GM23338 (cell line): ENCODE measurements at regions not wholly inside any gene's neighbourhood (a gene's known extent, or its start where the extent isn't known, plus 50 kb on each side); places are given as distances from the start of the nearest gene placed in this dataset.

Experiments
- ATAC-seq: fragments of 200-7000 bp; cut with Tn5 transposase; 3 replicates; pipeline ENCODE4 v1.9.1; 2020
- DNase-seq: peaks from one replicate; pipeline ENCODE4 v3.0.0-alpha.2; 2015; ENCODE audit warnings: low spot score
- H2AFZ ChIP-seq: fragments of 200-600 bp; sonication (generic); 2 replicates; pipeline ENCODE4 v1.8.0; 2016; ENCODE audit warnings: antibody characterized with exemption, mild to moderate bottlenecking, moderate library complexity
- H3F3A ChIP-seq: fragments of 200-600 bp; sonication (generic); replicated peaks from 2 replicates; pipeline ENCODE4 v1.8.0; 2017; ENCODE audit warnings: antibody characterized with exemption, mixed run types, low read depth
- H3K27ac ChIP-seq: fragments of 200-600 bp; sonication (generic); 2 replicates; pipeline ENCODE4 v1.6.1; 2016; ENCODE audit warnings: low read depth
- H3K27me3 ChIP-seq: fragments of 200-600 bp; sonication (generic); 2 replicates; pipeline ENCODE4 v1.8.0; 2016; ENCODE audit warnings: mild to moderate bottlenecking, mixed run types, moderate library complexity; ENCODE audit not compliant: insufficient read depth
- H3K36me3 ChIP-seq: fragments of 200-600 bp; sonication (generic); 2 replicates; pipeline ENCODE4 v1.8.0; 2016; ENCODE audit warnings: mild to moderate bottlenecking; ENCODE audit not compliant: insufficient read depth
- H3K4me1 ChIP-seq: fragments of 200-600 bp; sonication (generic); 2 replicates; pipeline ENCODE4 v1.8.0; 2016; ENCODE audit warnings: mild to moderate bottlenecking, moderate library complexity; ENCODE audit not compliant: insufficient read depth
- H3K4me2 ChIP-seq: fragments of 200-600 bp; sonication (generic); 2 replicates; pipeline ENCODE4 v1.7.1; 2017; ENCODE audit warnings: mixed run types
- H3K4me3 ChIP-seq: fragments of 200-600 bp; sonication (generic); 2 replicates; pipeline ENCODE4 v1.6.1; 2016; ENCODE audit warnings: mixed run types
- H3K79me2 ChIP-seq: fragments of 200-600 bp; sonication (generic); replicated peaks from 2 replicates; pipeline ENCODE4 v1.8.0; 2017; ENCODE audit warnings: mild to moderate bottlenecking; ENCODE audit not compliant: insufficient read depth
- H3K9me2 ChIP-seq: fragments of 200-600 bp; sonication (generic); 2 replicates; pipeline ENCODE4 v1.8.0; 2017; ENCODE audit not compliant: insufficient read depth
- H4K20me1 ChIP-seq: fragments of 200-600 bp; sonication (generic); replicated peaks from 2 replicates; pipeline ENCODE4 v1.8.0; 2017; ENCODE audit warnings: mild to moderate bottlenecking; ENCODE audit not compliant: insufficient read depth
- H3K27ac Mint-ChIP-seq: 2 replicates; pipeline ENCODE4 v1.8.0; 2020; ENCODE audit warnings: inconsistent platforms, mild to moderate bottlenecking, moderate library complexity, mixed read lengths
- H3K27me3 Mint-ChIP-seq: 3 replicates; pipeline ENCODE4 v1.8.0; 2022; ENCODE audit warnings: low read depth, mild to moderate bottlenecking, moderate library complexity, mixed read lengths, inconsistent platforms; ENCODE audit not compliant: insufficient read depth, poor library complexity
- H3K36me3 Mint-ChIP-seq: 3 replicates; pipeline ENCODE4 v1.8.0; 2021; ENCODE audit warnings: low read depth, mild to moderate bottlenecking, inconsistent platforms, moderate library complexity, mixed read lengths
- H3K4me1 Mint-ChIP-seq: 3 replicates; pipeline ENCODE4 v1.8.0; 2020; ENCODE audit warnings: mild to moderate bottlenecking, inconsistent platforms, mixed read lengths
- H3K4me3 Mint-ChIP-seq: 3 replicates; pipeline ENCODE4 v1.8.0; 2021; ENCODE audit warnings: moderate library complexity, mild to moderate bottlenecking, inconsistent platforms, mixed read lengths
- H3K9me3 Mint-ChIP-seq: 3 replicates; pipeline ENCODE4 v1.8.0; 2020; ENCODE audit warnings: moderate library complexity, mild to moderate bottlenecking, inconsistent platforms, mixed read lengths
- CREB1 ChIP-seq: fragments of 250-450 bp; sonication (Bioruptor Pico); IDR thresholded peaks from 2 replicates; pipeline ENCODE4 v1.5.0; 2020; ENCODE audit warnings: low read depth, mild to moderate bottlenecking, moderate library complexity
- CTCF ChIP-seq, 2 experiments: fragments of 200-600 bp in 1 of 2; sonication (generic) in 1 of 2; conservative IDR thresholded peaks; 2 replicates each; pipeline versions ENCODE4 v1.5.1 to v1.6.1; 2016 to 2017; ENCODE audit warnings: antibody characterized with exemption in 2 of 2, low read depth in 2 of 2, mild to moderate bottlenecking in 2 of 2, moderate library complexity in 1 of 2
- EZH2phosphoT487 ChIP-seq: fragments of 200-600 bp; sonication (generic); IDR thresholded peaks from one replicate; pipeline ENCODE4 v1.8.1; 2018; ENCODE audit warnings: antibody characterized with exemption; ENCODE audit not compliant: unreplicated experiment
- JUNB ChIP-seq: IDR thresholded peaks from one replicate; pipeline ENCODE4 v1.6.1; 2016; ENCODE audit warnings: antibody characterized with exemption; ENCODE audit not compliant: unreplicated experiment
- NANOG ChIP-seq: IDR thresholded peaks from 2 replicates; pipeline ENCODE4 v1.6.1; 2016; ENCODE audit warnings: antibody characterized with exemption, borderline replicate concordance
- POLR2AphosphoS5 ChIP-seq: IDR thresholded peaks from 2 replicates; pipeline ENCODE4 v1.6.1; 2016; ENCODE audit warnings: antibody characterized with exemption, low read depth
- REST ChIP-seq: IDR thresholded peaks from one replicate; pipeline ENCODE4 v1.6.1; 2018; ENCODE audit warnings: antibody characterized with exemption; ENCODE audit not compliant: unreplicated experiment
- STAT1 ChIP-seq: IDR thresholded peaks from one replicate; pipeline ENCODE4 v1.6.1; 2016; ENCODE audit warnings: antibody characterized with exemption; ENCODE audit not compliant: unreplicated experiment
- ZNF114 ChIP-seq: fragments of 250-450 bp; sonication (Bioruptor Pico); IDR thresholded peaks from 2 replicates; pipeline ENCODE4 v1.5.0; 2020; ENCODE audit warnings: mild to moderate bottlenecking, moderate library complexity
- ZNF462 ChIP-seq: fragments of 250-450 bp; sonication (Bioruptor Pico); IDR thresholded peaks from 2 replicates; pipeline ENCODE4 v1.5.0; 2020; ENCODE audit warnings: mild to moderate bottlenecking, moderate library complexity

- TF ChIP-seq ZNF462 (CRISPR knock-in tag) (no peak), POLR2AphosphoS5 (no peak), STAT1 (no peak)
Measured at GRCh38 chr15:38176691-38177090, 75.9 kb upstream of the SPRED1 start (continued).

GRCh38 chr15:38182900-38183299, 69.7 kb upstream of the SPRED1 start:
- H3K27me3 Mint-ChIP-seq = no peaks in the 10 kb centered on the region
- Histone ChIP-seq H3K4me3 (no peak overlapping the region), H3K27ac (no peak overlapping the region), H3K79me2 (no peaks in the 10 kb centered on the region), H4K20me1 (no peaks in the 10 kb centered on the region), H3K36me3 (no peaks in the 10 kb centered on the region), H2AFZ (no peak overlapping the region), H3K9me2 (no peaks in the 10 kb centered on the region), H3F3A (no peaks in the 10 kb centered on the region), H3K4me2 (no peak overlapping the region), H3K4me1 (peaks cover 19% of the 10 kb centered on the region), H3K27me3 (no peaks in the 10 kb centered on the region)
- H3K36me3 Mint-ChIP-seq = no peaks in the 10 kb centered on the region
- ATAC-seq = no peak
- DNase-seq = no peak
- peaks cover 24% of the 10 kb centered on the region for H3K4me1 Mint-ChIP-seq
- H3K27ac Mint-ChIP-seq = no peak overlapping the region
- H3K9me3 Mint-ChIP-seq = no peaks in the 10 kb centered on the region
- no peak for TF ChIP-seq CREB1
- TF ChIP-seq REST = no peak
- TF ChIP-seq JUNB = no peak
- TF ChIP-seq EZH2phosphoT487 = no peak
- no peak for TF ChIP-seq ZNF114 (CRISPR knock-in tag)
- no peak for TF ChIP-seq CTCF (conservative IDR thresholded peaks at IDR 0.05; ENCODE audit: low read depth in 2 of 2)
- TF ChIP-seq NANOG = no peak
- no peak overlapping the region for H3K4me3 Mint-ChIP-seq
